OCI-LY3 (cell line): ENCODE measurements at regions not wholly inside any gene's neighbourhood (a gene's known extent, or its start where the extent isn't known, plus 50 kb on each side); places are given as distances from the start of the nearest gene placed in this dataset.

Experiments
- H2AFZ ChIP-seq: fragments of 200-600, 300-600 bp; shearing (Covaris generic); 2 replicates; pipeline ENCODE4 v1.6.0; 2014; ENCODE audit warnings: antibody characterized with exemption, low read depth, low read length
- H3K27ac ChIP-seq: fragments of 200-600, 300-600 bp; sonication (generic); 2 replicates; pipeline ENCODE4 v1.5.1; 2014; ENCODE audit warnings: mild to moderate bottlenecking, low read length, moderate library complexity, mixed read lengths
- H3K27me3 ChIP-seq: fragments of 200-600, 300-600 bp; sonication (generic); 2 replicates; pipeline ENCODE4 v1.6.1; 2014; ENCODE audit warnings: low read depth, low read length, mixed read lengths
- H3K36me3 ChIP-seq: fragments of 200-600, 300-600 bp; sonication (generic); replicated peaks from 2 replicates; pipeline ENCODE3; 2014; ENCODE audit warnings: low read depth, low read length, mixed read lengths
- H3K4me1 ChIP-seq: fragments of 300-600, 200-600 bp; sonication (generic); 2 replicates; pipeline ENCODE4 v1.6.1; 2014; ENCODE audit warnings: low read length, mixed read lengths
- H3K4me2 ChIP-seq: fragments of 200-600, 300-600 bp; sonication (generic); 2 replicates; pipeline ENCODE4 v1.6.1; 2014; ENCODE audit warnings: low read length, mixed read lengths
- H3K4me3 ChIP-seq: fragments of 300-600, 200-600 bp; sonication (generic); 2 replicates; pipeline ENCODE4 v1.5.1; 2014; ENCODE audit warnings: antibody characterized with exemption, mild to moderate bottlenecking, low read length, moderate library complexity
- H3K79me2 ChIP-seq: fragments of 300-600, 200-600 bp; shearing (Covaris generic); 2 replicates; pipeline ENCODE4 v1.6.1; 2014; ENCODE audit warnings: mild to moderate bottlenecking, low read length, mixed read lengths
- H3K9ac ChIP-seq: fragments of 300-600, 200-600 bp; shearing (Covaris generic); 2 replicates; pipeline ENCODE4 v1.6.0; 2014; ENCODE audit warnings: mild to moderate bottlenecking, low read length, moderate library complexity
- H3K9me3 ChIP-seq: fragments of 200-600, 300-600 bp; shearing (Covaris generic); 2 replicates; pipeline ENCODE4 v1.6.1; 2014; ENCODE audit warnings: low read length, mixed read lengths; ENCODE audit not compliant: insufficient read depth
- H4K20me1 ChIP-seq: fragments of 200-600, 300-600 bp; sonication (generic); 2 replicates; pipeline ENCODE4 v1.6.1; 2016; ENCODE audit warnings: low read length, mixed read lengths; ENCODE audit not compliant: insufficient read depth
- CTCF ChIP-seq: fragments of 200-600, 300-600 bp; sonication (generic); IDR thresholded peaks from 2 replicates; pipeline ENCODE4 v1.5.1; 2014; ENCODE audit warnings: antibody characterized with exemption, low read length, low read depth
- EZH2phosphoT487 ChIP-seq: fragments of 200-600 bp; shearing (Covaris generic); IDR thresholded peaks from 2 replicates; pipeline ENCODE4 v1.6.1; 2018; ENCODE audit warnings: antibody characterized with exemption, mixed run types, low read depth

DNA sequence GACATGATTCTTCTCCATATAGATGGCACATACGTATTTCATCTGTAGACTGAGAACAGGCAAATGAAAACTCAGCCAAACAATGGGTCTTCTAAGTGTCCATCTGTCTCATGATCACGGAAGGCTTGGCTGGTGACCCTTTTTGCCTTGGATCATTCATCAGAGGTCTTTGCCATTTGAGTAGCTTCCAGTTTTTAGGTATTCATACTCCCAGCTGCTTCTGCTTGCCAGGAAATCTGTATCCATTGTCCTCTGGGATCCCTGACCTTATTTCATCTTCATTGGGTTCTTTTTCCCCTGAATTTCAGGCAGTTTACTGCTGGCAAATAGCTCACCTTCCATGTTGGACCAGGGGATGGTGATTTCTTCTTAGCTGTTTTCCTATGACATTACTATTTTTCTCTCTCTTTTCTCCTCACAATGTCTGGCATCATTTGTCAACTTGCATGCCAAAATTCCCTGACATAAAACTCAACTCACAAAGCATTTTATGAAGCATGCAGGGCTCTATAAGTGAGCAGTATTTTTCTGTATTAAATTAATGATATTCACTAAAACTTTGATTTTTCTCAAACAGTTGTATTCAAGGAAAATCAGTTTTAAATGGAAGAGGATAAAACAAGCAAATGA is 241.2 kb downstream of the DNAJB9 start:
- peaks cover 3% of the 10 kb centered on the region; the same call in 1 of the 2 replicates for H3K27me3 ChIP-seq
- H3K9me3 ChIP-seq = no peaks in the 10 kb centered on the region
- no peak for TF ChIP-seq CTCF
- TF ChIP-seq EZH2phosphoT487 = no peak
- no peak overlapping the region for H2AFZ ChIP-seq
- no peaks in the 10 kb centered on the region for H3K79me2 ChIP-seq
- H3K27ac ChIP-seq = no peak overlapping the region
- H3K4me3 ChIP-seq = no peak overlapping the region
- H4K20me1 ChIP-seq = no peaks in the 10 kb centered on the region
- H3K4me1 ChIP-seq = no peaks in the 10 kb centered on the region
- no peak overlapping the region for H3K4me2 ChIP-seq
- H3K9ac ChIP-seq = no peak overlapping the region
- no peaks in the 10 kb centered on the region for H3K36me3 ChIP-seq

DNA sequence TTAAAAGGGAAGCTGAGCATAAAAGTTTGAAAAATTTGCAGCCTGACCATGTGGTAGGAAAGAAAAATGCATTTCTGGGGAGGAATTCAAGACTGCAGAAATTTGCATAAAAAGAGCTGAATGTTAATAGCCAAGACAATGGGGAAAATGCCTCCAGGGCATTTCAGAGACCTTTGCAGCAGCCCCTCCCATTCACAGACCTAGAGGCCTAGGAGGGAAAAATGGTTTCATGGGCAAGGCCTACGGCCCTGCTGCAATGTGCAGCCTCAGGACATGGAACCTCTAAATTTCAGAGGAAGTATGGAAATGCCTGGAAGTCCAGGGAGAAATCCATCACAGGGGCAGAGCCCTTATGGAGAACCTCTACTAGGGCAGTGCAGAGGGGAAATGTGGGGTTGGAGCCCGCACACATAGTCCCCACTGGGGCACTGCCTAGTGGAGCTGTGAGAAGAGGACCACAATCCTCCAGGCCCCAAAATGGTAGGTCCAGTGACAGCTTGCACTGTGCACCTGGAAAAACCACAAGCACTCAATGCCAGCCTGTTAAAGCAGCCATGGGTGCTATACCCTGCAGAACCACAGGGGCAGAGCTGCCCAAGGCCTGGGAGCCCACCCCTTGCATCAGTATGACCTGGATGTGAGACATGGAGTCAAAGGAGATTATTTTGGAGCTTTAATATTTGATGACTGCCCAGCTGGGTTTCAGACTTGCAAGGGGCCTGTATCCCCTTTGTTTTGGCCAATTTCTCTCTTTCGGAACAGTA is 243.8 kb downstream of the DNAJB9 start:
- Histone ChIP-seq H3K9me3 (no peaks in the 10 kb centered on the region), H4K20me1 (no peaks in the 10 kb centered on the region), H3K36me3 (no peaks in the 10 kb centered on the region), H3K4me3 (no peak overlapping the region), H3K4me1 (no peaks in the 10 kb centered on the region), H3K27me3 (peaks cover 3% of the 10 kb centered on the region; the same call in 1 of the 2 replicates), H3K4me2 (no peak overlapping the region), H2AFZ (no peak overlapping the region), H3K79me2 (no peaks in the 10 kb centered on the region), H3K27ac (no peak overlapping the region), H3K9ac (no peak overlapping the region)
- no peak for TF ChIP-seq CTCF
- no peak for TF ChIP-seq EZH2phosphoT487

DNA sequence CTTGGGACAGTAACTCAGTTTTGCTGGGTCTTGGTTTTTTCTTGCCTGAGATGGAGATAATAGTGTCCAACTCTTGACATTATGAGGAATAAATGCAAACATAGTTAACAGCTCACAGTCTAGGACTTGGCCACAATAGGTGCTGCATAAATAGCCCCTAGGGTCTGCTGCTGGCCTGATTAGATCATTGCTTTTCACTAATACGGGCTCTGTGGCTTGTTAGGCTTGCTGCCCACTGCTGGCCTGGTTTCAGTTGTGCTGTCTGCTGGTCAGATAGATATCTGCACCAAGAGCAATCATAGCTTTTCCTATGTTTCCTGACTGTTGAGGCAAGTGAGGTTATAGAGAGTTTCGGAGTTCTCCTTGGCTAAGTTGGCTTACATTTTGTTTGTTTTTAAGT is 246.1 kb downstream of the DNAJB9 start:
- H3K4me1 ChIP-seq = no peaks in the 10 kb centered on the region
- no peaks in the 10 kb centered on the region for H3K9me3 ChIP-seq
- no peak overlapping the region for H3K4me3 ChIP-seq
- no peaks in the 10 kb centered on the region for H3K36me3 ChIP-seq
- TF ChIP-seq EZH2phosphoT487 = no peak
- no peak for TF ChIP-seq CTCF
- H4K20me1 ChIP-seq = no peaks in the 10 kb centered on the region
- H3K27me3 ChIP-seq = no peaks in the 10 kb centered on the region
- H3K4me2 ChIP-seq = no peak overlapping the region
- no peak overlapping the region for H3K9ac ChIP-seq
- H2AFZ ChIP-seq = no peak overlapping the region
- no peaks in the 10 kb centered on the region for H3K79me2 ChIP-seq
- H3K27ac ChIP-seq = no peak overlapping the region

- no peaks in the 10 kb centered on the region for H3K36me3 ChIP-seq
- TF ChIP-seq CTCF = no peak
- TF ChIP-seq EZH2phosphoT487 = no peak
- no peak overlapping the region for H3K9ac ChIP-seq
- H3K27ac ChIP-seq = no peak overlapping the region
- H2AFZ ChIP-seq = no peak overlapping the region
- no peaks in the 10 kb centered on the region for H4K20me1 ChIP-seq
- H3K4me1 ChIP-seq = no peaks in the 10 kb centered on the region
- H3K9me3 ChIP-seq = no peaks in the 10 kb centered on the region
- no peaks in the 10 kb centered on the region for H3K79me2 ChIP-seq
- H3K4me3 ChIP-seq = no peak overlapping the region
- no peak overlapping the region for H3K4me2 ChIP-seq
- no peaks in the 10 kb centered on the region for H3K27me3 ChIP-seq
These were observed 249.1 kb downstream of the DNAJB9 start for GRCh38 chr7:108818742-108819141.
